GM21723 (cell line): ENCODE measurements at regions not wholly inside any gene's neighbourhood (a gene's known extent, or its start where the extent isn't known, plus 50 kb on each side); places are given as distances from the start of the nearest gene placed in this dataset.
A peak's percentile ranks its signal among the peaks of the same experiment; 100 is the strongest.

Experiments used
- ATAC-seq: cut with Tn5 transposase; IDR thresholded peaks from one replicate; pipeline ENCODE4 v1.9.1; 2021; ENCODE audit warnings: mild to moderate bottlenecking, moderate library complexity; ENCODE audit not compliant: unreplicated experiment

GRCh38 chr4:24666316-24666715 lies 82.0 kb upstream of the DHX15 start:
- no peak for ATAC-seq

DNA sequence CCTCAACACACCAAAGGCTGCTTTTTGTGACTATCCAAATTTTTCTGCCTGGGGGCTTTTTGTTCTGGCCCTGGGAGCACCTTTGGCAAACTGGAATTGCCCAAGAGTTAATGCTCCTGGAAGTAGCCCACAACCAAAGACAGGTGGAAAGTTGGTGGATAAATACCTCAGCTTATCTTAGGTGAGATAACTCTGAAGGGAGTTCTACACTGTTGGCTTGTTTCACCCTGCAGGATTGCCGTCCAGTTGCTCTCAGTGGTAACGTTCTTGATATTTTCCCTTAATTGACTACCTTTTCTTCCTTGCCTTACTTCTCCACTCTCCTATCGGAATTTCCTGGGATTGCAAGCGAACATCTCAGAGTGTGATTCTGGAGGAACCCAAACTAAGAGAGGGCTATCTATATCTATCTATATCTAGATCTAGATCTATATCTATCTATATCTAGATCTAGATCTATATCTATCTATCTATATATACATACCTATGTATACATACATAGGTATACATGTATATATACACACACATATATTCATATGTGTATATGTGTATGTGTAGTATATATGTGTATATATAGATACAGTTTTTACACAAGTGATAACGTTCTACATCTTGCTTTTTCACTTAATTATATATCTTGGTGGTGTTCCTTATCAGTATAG lies 82.6 kb upstream of the DHX15 start:
- no peak for ATAC-seq

DNA sequence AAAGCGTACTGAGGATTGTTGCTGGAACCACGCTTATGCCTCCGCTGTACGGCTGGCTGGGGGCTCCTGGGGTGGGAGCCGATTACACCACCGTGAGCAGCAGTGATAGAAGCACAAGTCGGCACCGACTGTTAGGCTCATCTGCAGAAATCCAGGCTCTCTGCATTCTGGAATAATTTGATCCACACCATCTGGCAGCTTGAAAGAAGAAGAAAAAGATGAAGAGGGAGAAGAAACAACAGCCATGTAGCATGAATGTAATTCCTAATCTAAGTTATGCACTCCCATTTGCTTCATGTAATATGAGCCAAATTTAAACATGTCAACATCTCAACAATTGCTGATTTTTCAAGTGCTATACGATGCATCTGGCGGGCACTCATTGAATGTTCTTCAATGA lies 84.6 kb upstream of the DHX15 start:
- ATAC-seq = no peak

DNA sequence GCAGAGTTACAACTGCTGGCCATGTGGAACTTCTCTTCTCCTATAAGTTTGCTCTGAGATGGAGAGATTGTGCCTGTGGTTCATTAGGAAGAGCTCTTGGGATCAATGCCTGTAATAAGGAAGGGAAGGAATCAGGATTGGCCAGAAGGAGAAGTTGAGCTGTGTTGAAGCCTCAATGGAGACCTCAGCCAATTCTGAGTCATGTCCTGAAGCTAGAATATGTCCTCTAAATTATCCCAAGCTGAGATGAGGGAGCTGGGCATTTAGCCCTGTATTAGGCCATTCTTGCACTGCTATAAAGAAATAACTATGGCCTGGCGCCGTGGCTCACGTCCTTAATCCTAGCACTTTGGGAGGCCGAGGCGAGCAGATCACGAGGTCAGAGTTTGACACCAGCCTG lies 85.4 kb upstream of the DHX15 start:
- no peak for ATAC-seq

DNA sequence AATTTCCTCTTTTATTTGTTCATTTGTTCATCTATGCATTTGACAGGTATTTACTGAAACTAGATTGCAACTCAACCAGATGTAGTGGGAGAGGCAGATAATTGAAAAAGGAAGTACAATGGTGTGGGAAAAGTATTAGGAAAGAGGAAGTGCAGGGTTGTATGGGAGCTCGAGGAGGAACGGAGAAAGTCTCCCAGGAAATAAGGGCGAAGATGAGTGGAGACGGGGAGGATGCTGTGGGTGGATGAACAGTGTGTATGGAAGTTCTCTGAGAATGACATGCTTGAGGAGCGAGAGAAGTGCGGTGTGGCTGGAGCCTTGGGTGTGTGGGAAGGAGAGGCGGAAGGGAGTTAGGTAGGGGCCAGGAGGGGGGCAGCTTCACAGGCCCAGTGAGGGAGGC lies 87.5 kb upstream of the DHX15 start:
- no peak for ATAC-seq

- ATAC-seq = no peak
Observed at GRCh38 chr4:24672880-24673279, 88.5 kb upstream of the DHX15 start.

- ATAC-seq = no peak
Observed at GRCh38 chr4:24674279-24674678, 89.9 kb upstream of the DHX15 start.

DNA sequence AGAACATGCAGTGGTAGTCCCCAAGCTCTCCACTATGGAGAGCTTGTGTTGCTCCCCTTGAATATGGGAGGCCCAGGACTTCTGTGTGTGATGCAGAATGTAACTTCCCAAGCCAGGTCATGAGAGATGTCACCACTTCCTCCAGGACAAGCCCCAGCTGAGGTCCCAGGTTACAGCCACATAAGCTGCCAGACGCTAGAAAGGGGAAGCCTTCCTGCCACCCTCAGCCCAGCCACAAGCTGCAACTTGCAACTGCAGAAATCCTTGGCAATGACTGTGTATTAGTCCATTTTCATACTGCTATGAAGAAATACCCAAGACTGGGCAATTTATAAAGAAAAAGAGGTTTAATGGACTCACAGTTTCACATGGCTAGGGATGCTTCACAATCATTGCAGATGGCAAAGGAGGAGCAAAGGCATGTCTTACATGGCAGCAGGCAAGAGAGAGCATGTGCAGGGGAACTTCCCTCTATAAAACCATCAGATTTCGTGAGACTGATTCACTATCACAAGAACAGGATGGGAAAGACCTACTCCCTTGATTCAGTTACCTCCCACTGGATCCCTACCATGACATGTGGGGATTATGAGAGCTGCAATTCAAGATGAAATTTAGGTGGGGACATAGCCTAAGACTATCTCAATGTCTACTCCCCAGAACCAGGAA lies 91.5 kb upstream of the DHX15 start:
- ATAC-seq = no peak

GRCh38 chr4:24677909-24678308 lies 93.6 kb upstream of the DHX15 start:
- ATAC-seq = no peak

- no peak for ATAC-seq
Observed at GRCh38 chr4:24680746-24681448, 96.5 kb upstream of the DHX15 start.

- no peak for ATAC-seq
Observed at GRCh38 chr4:24683116-24683515, 98.8 kb upstream of the DHX15 start.

DNA sequence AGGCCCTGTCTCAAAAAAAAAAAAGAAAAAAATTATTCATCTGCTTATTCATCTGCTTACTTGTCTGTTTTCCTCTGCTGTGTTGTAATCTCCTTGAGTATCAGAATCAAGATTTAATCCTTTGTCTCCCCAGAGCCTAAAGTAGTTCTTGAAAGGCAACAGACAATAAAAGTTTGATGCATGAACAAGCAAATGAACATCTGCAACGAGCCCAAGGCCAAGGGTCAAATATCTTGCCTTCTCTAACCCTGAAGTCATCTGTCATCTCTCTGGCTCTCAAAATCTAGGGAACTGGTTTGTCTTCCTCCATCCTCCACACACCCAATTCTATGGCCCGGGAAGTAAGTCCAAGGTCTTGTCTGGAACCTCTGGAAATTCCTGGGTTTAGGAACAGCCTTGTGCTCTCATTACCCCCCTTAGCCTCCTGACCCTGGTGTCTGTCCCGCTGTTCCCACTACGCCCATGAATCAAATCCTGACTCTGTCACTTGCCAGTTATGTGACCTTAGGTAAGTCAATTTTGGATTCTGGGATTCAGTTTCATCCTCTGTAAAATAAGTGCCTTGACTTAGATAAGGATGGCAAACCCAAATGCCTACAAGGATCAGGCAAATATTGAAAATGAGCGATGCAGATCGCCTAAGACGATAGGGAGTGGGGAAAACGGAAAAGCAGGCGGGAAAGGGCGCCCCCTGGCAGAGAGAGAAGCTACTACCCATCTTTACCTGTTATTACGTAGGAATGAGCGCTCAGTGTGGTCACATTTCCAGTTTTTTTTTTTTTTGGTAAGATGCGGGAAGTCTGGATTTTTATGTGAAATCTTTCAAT lies 102.7 kb upstream of the DHX15 start:
- ATAC-seq = peak; percentile 72

DNA sequence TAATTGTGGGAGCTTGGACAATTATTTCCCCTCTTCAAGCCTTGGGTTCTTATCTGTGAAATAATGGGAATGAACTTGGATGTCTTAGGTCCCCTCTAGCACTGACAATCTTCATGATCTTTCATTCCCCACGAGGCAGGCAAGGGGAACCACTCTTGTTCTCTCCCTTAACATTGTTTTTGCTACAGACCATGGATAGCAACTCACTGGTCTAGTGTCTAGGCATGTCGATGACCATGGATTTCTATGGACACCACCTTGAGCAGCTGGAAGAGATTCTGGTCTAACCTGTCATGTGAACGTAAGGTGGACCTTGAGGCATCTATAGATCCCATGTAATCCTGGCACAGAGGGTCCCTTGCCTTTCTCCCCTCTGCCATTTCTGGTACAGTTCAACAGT lies 104.1 kb upstream of the DHX15 start:
- ATAC-seq = no peak

- ATAC-seq = no peak
Observed at GRCh38 chr4:24689212-24689611, 104.9 kb upstream of the DHX15 start.

DNA sequence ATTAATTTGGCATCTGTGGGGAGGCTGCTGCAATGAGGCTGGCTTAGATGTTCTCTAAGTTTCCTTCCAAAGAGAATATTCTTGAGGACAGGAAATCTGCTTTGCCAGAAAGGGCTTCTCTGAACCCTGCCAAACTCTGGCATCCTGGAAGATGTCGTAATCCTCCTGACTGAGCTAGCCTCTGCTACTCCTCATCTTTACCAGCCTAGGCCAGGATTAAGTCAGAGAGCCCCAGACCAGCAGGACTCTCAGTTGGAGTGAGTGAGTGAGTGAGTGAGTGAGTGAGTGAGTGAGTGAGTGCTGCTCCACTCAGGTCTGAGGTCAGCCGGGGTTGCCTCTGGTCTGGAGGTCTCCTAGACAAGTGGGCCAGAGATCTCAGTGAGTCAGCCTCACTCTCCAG lies 104.9 kb upstream of the SOD3 start:
- no peak for ATAC-seq

GRCh38 chr4:24693636-24694035 lies 101.7 kb upstream of the SOD3 start:
- no peak for ATAC-seq

- no peak for ATAC-seq
Observed at GRCh38 chr4:24700118-24700517, 95.3 kb upstream of the SOD3 start.

DNA sequence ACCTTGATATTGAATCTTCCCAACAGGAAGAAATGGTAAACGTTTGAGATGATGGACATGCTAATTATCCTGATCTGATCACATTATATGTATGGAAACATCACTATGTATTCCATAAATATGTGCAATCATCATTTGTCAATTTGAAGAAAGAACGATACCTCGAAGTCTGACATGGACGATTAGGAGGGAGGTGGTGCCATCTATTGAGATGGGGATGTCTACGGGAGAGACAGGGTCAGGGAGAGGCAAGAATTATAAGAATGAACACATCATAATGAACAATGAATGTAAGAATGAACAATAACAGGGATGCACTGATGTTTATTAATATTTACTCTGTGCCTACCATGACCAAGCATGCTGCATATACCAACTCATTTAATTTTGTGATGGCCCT lies 93.7 kb upstream of the SOD3 start:
- no peak for ATAC-seq

DNA sequence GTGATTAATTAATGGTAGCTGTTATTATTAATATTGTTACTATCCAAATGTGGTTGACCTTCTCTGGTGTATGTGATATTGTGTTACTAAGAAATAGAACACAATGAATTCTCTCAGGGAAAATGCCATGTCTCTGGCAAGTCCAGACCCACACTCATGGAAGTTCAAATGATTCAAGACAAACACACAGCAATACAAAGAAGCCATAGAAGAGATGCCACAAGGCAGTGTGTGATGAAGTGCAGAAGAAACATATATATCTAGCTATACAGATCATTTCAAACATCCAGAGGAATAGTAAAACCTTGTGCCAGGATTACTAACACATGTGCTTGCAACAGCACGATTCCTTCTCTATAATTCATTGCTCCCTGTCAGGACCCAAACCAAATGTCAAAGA lies 93.1 kb upstream of the SOD3 start:
- ATAC-seq = no peak

DNA sequence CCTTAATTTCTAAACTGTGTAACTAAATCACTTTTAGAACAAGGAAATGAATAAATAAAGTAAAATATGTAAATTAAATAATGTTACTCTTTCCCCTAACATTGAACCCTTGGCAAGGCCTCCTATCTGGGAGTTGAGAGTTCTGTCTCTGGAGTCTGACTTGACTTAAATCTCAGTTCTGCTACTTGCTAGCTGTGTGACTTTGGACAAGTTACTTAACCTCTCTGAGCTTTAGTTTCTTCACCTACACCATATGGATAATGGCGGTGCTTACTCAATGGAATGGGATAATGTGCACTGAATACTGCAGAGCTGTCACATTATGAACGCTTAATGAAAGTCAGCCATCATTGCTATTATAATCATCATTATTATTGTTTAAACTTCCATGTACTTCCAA lies 92.1 kb upstream of the SOD3 start:
- ATAC-seq = no peak

- no peak for ATAC-seq
Observed at GRCh38 chr4:24704149-24704548, 91.2 kb upstream of the SOD3 start.
